NOMO-1 (cell line): ENCODE measurements at regions not wholly inside any gene's neighbourhood (a gene's known extent, or its start where the extent isn't known, plus 50 kb on each side); places are given as distances from the start of the nearest gene placed in this dataset.

Experiments
- DNase-seq, 2 experiments: peaks; one replicate each; lab custom pipeline; 2025; ENCODE audit not compliant: unreplicated experiment in 2 of 2; lab: John Stamatoyannopoulos, UW

- no peak for DNase-seq
Observed at GRCh38 chr2:47653902-47654789, 83.4 kb upstream of the KCNK12 start.

GRCh38 chr2:47653036-47653435 lies 82.3 kb upstream of the KCNK12 start:
- no peak for DNase-seq

- DNase-seq, result no peak
Observed at GRCh38 chr2:47652061-47652690, 81.4 kb upstream of the KCNK12 start.

GRCh38 chr2:47651296-47651695 lies 80.5 kb upstream of the KCNK12 start:
- DNase-seq, result no peak

- no peak for DNase-seq
Observed at GRCh38 chr2:47650001-47650535, 79.3 kb upstream of the KCNK12 start.

- DNase-seq, result no peak
Observed at GRCh38 chr2:47645246-47645645, 74.5 kb upstream of the KCNK12 start.

- DNase-seq, result no peak
Observed at GRCh38 chr2:47644351-47644750, 73.6 kb upstream of the KCNK12 start.

GRCh38 chr2:47641366-47641765 lies 70.6 kb upstream of the KCNK12 start:
- no peak for DNase-seq

- no peak for DNase-seq
Observed at GRCh38 chr2:47640356-47640755, 69.6 kb upstream of the KCNK12 start.

- no peak for DNase-seq
Observed at GRCh38 chr2:47639467-47639866, 68.7 kb upstream of the KCNK12 start.

GRCh38 chr2:47638430-47638829 lies 67.6 kb upstream of the KCNK12 start:
- DNase-seq, result no peak

GRCh38 chr2:47636596-47637264 lies 65.9 kb upstream of the KCNK12 start:
- no peak for DNase-seq

GRCh38 chr2:47636176-47636575 lies 65.4 kb upstream of the KCNK12 start:
- no peak for DNase-seq

- DNase-seq, result no peak
Observed at GRCh38 chr2:47632754-47633153, 62.0 kb upstream of the KCNK12 start.

GRCh38 chr2:47631792-47632398 lies 61.1 kb upstream of the KCNK12 start:
- DNase-seq, result no peak

GRCh38 chr2:47631306-47631705 lies 60.5 kb upstream of the KCNK12 start:
- DNase-seq, result no peak

GRCh38 chr2:47629501-47630460 lies 59.0 kb upstream of the KCNK12 start:
- no peak for DNase-seq

- no peak for DNase-seq
Observed at GRCh38 chr2:47628904-47629303, 58.1 kb upstream of the KCNK12 start.

- DNase-seq, result no peak
Observed at GRCh38 chr2:47626664-47627063, 55.9 kb upstream of the KCNK12 start.

GRCh38 chr2:47623140-47623539 lies 52.4 kb upstream of the KCNK12 start:
- DNase-seq, result peak in 1 of 2 experiments; percentile 38
